Skin of body (tissue), 1 donor: ENCODE measurements at regions not wholly inside any gene's neighbourhood (a gene's known extent, or its start where the extent isn't known, plus 50 kb on each side); places are given as distances from the start of the nearest gene placed in this dataset.
"Not testable (repeated sequence)": the region's sequence is repeated elsewhere in the genome, so short reads cannot be mapped to it uniquely, and the experiment has no call there.

Experiments
- DNase-seq: peaks from one replicate; lab custom pipeline; 2025; lab: John Stamatoyannopoulos, UW

GRCh38 chr10:35874311-35875015, 232.4 kb upstream of the FZD8 start:
- no peak for DNase-seq

- DNase-seq: no peak
Observed at GRCh38 chr10:35872671-35873070, 230.6 kb upstream of the FZD8 start.

- DNase-seq: no peak
Observed at GRCh38 chr10:35870665-35871310, 228.7 kb upstream of the FZD8 start.

- not testable (repeated sequence) for DNase-seq
Observed at GRCh38 chr10:35858676-35859283, 216.7 kb upstream of the FZD8 start.

- DNase-seq: no peak
Observed at GRCh38 chr10:35857860-35858259, 215.8 kb upstream of the FZD8 start.

GRCh38 chr10:35855155-35855947, 213.3 kb upstream of the FZD8 start:
- DNase-seq: no peak

GRCh38 chr10:35854661-35855060, 212.6 kb upstream of the FZD8 start:
- no peak for DNase-seq

- no peak for DNase-seq
Observed at GRCh38 chr10:35852721-35853120, 210.6 kb upstream of the FZD8 start.

- DNase-seq: no peak
Observed at GRCh38 chr10:35848412-35848811, 206.3 kb upstream of the FZD8 start.

- DNase-seq: no peak
Observed at GRCh38 chr10:35844686-35845085, 202.6 kb upstream of the FZD8 start.

GRCh38 chr10:35843524-35844181, 201.6 kb upstream of the FZD8 start:
- peak; percentile 29 for DNase-seq

GRCh38 chr10:35838054-35838453, 196.0 kb upstream of the FZD8 start:
- DNase-seq: no peak

- DNase-seq: no peak
Observed at GRCh38 chr10:35835545-35835944, 193.4 kb upstream of the FZD8 start.

- DNase-seq: no peak
Observed at GRCh38 chr10:35834877-35835494, 192.9 kb upstream of the FZD8 start.

GRCh38 chr10:35827783-35828182, 185.7 kb upstream of the FZD8 start:
- no peak for DNase-seq

- DNase-seq: no peak
Observed at GRCh38 chr10:35824704-35825103, 182.6 kb upstream of the FZD8 start.

GRCh38 chr10:35822316-35822715, 180.2 kb upstream of the FZD8 start:
- DNase-seq: no peak

- no peak for DNase-seq
Observed at GRCh38 chr10:35821339-35821911, 179.3 kb upstream of the FZD8 start.

- DNase-seq: no peak
Observed at GRCh38 chr10:35819736-35820135, 177.6 kb upstream of the FZD8 start.

- DNase-seq: no peak
Observed at GRCh38 chr10:35819011-35819410, 176.9 kb upstream of the FZD8 start.

- not testable (repeated sequence) for DNase-seq
Observed at GRCh38 chr10:35817109-35817508, 175.0 kb upstream of the FZD8 start.
